ENCODE measurements at regions not wholly inside any gene's neighbourhood (a gene's known extent, or its start where the extent isn't known, plus 50 kb on each side); places are given as distances from the start of the nearest gene placed in this dataset.

GRCh38 chr5:74464512-74465209 is 175.9 kb downstream of the ENC1 start:
- TF ChIP-seq POLR2AphosphoS5 (IDR thresholded peaks at IDR 0.05; ENCODE audit: low read length): no peak
- no peak for TF ChIP-seq SIN3A (IDR thresholded peaks at IDR 0.05; ENCODE audit: low read depth, low read length)
